GM21786 (cell line): ENCODE measurements at regions not wholly inside any gene's neighbourhood (a gene's known extent, or its start where the extent isn't known, plus 50 kb on each side); places are given as distances from the start of the nearest gene placed in this dataset.

Source experiments
- ATAC-seq: cut with Tn5 transposase; IDR thresholded peaks from one replicate; pipeline ENCODE4 v1.9.1; 2021; ENCODE audit not compliant: unreplicated experiment

GRCh38 chr6:114588726-114589125, 245.9 kb upstream of the HS3ST5 start:
- ATAC-seq: no peak

DNA sequence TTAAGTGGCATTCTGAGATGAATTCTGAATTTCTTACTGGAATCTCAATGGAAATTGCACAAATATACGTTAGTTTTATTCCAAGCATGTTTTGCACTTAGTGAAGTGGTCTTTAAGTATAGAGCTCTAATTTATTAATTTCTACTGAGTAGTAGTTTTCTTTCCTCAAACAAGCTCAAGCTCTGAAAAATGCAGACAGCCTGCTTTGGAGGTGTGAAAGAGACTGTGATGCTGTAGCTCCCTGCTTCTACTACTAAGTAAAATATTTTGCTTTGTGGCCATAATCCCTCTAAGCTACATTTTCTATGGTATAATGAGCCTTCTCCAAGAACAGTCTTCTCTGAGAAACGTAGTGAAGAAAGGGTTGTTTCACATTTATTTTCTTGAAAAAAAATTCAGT, 243.5 kb upstream of the HS3ST5 start:
- ATAC-seq: no peak

- ATAC-seq: no peak
Observed at GRCh38 chr6:114581293-114581692, 238.5 kb upstream of the HS3ST5 start.

GRCh38 chr6:114580882-114581281, 238.1 kb upstream of the HS3ST5 start:
- ATAC-seq: no peak

GRCh38 chr6:114579486-114579885, 236.7 kb upstream of the HS3ST5 start:
- no peak for ATAC-seq

DNA sequence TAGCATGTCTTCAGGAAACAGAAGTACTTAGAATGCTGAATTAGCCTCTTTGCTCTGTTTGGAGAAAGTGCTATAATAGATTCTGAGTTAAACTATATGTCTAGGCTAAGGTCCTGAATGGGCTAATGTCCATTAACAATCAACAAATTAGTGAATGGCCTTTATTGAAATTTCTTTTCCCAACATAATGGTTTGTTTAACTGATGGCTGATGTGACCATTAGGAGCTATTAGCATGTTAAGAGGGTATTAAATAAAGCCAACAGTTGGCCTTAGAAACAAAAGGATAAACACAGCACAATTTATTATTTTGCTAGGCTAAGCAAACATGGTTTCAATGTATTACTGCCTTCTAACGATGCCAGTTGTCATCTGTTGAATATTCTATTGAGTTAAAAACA, 234.3 kb upstream of the HS3ST5 start:
- no peak for ATAC-seq

GRCh38 chr6:114576330-114576729, 233.5 kb upstream of the HS3ST5 start:
- ATAC-seq: no peak

DNA sequence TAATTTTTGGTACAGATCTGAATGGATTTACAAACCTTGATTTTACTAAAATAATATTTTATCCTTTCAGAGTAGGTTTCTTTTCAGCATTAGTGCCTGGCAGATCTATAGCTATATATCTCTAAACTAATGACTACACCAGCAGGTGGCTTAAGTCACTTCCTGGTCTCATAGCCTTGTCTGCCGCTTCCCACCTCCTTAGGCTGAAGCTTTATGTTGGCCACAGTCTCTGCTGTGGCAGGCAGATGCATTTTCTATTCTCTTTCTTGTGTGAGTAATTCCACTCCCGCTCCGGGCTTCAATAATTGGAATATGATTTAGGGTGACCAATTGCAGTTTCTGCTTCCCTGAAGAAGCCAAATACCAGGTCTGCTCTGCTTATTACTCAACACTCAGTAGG, 226.8 kb upstream of the HS3ST5 start:
- no peak for ATAC-seq

DNA sequence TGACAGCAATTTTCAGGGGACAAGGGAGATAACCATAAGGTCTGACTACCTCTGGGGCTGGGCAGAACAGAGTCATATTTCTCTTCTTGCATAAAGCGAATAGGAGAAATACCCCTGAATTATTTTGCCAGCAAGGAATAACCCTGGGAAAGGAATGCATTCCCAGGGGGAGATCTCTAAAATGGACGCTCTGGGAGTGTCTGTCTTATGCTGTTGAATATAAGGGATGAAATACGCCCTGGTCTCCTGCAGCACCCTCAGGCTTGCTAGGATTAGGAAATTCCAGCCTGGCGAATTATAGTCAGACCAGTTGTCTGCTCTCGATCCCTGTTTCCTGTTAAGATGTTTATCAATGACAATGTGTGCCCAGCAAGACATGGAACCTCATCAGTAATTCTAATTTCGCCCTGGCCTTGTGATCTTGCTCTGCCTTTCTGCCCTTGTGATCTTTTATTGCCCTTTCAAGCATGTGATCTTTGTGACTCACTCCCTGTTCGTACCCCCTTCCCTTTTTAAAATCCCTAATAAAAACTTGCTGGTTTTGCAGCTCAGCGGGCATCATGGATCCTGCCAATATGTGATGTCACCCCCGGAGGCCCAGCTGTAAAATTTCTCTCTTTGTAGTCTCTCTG, 221.6 kb upstream of the HS3ST5 start:
- ATAC-seq: no peak

GRCh38 chr6:114559419-114559818, 216.6 kb upstream of the HS3ST5 start:
- no peak for ATAC-seq

DNA sequence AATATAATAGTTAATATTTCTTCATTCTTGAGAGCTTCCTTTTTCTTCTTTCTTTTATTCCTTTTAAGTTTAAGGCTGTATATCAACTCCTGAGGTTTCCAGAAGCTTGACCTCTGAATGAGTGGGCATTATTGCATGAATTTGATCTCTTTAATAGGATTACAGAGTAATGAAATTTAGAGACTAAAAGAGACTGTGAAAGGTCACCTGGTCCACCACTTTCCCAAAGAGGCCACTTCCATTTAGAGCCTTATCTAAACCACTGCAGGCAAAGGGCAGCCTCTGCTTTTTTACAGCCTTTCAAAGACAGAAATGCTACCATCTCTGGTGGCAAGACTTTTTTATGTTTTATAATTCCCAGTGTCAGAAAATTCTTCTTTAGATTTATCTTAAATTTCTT, 215.3 kb upstream of the HS3ST5 start:
- ATAC-seq: no peak

DNA sequence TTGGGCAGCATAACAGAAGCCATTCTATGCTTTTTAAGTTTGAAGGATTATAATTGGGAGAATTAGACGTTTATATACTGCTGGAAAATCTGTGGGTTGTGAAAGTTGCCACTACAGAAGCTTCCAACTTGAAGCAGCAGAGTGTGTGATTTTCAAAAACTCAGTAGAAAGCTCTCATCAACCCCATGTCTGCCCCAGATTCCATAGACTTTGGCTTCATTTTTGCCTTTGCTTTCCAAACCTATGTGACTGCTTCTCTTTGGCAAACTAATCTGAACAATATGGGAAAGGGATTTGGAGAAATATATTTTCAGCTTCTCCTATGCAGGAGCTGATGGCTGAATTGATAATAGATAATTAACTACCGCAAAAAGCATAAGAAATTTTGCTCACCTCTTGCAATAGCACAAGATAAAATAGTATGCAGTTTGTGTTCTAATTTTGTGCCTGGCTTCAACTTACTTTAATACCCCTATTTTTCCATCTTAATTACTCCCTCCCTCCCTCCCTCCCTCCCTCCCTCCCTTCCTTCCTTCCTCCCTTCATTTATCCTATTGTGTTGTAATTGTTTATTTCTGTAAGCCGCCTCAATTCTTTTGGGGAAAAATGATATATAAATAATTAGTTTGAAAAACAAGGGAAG, 214.1 kb upstream of the HS3ST5 start:
- no peak for ATAC-seq

GRCh38 chr6:114550316-114550715, 207.5 kb upstream of the HS3ST5 start:
- ATAC-seq: no peak

- no peak for ATAC-seq
Observed at GRCh38 chr6:114543696-114544095, 200.9 kb upstream of the HS3ST5 start.

- ATAC-seq: no peak
Observed at GRCh38 chr6:114541794-114542193, 199.0 kb upstream of the HS3ST5 start.

GRCh38 chr6:114537977-114538376, 195.2 kb upstream of the HS3ST5 start:
- no peak for ATAC-seq

DNA sequence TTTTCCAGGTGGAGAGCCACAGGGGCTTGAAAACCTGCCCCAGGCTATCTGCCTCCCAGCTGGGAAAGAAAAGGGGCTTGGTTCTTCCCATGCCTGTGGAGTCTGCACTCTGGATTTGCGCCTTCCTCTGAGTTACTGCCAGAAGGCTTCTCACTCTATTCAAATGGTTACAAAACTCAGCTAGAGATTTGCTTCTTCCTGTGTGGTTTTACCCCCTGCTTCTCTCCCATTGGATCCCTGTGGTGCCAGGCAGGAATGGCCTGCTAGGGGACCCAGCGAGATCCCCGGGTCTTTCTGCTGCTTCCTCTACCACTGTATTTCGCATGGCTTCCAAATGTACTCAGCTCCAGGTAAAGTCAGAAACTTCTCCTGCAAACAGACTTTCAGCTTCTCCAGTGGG, 192.0 kb upstream of the HS3ST5 start:
- ATAC-seq: no peak

- no peak for ATAC-seq
Observed at GRCh38 chr6:114524081-114524480, 181.3 kb upstream of the HS3ST5 start.

GRCh38 chr6:114523508-114523907, 180.7 kb upstream of the HS3ST5 start:
- no peak for ATAC-seq

DNA sequence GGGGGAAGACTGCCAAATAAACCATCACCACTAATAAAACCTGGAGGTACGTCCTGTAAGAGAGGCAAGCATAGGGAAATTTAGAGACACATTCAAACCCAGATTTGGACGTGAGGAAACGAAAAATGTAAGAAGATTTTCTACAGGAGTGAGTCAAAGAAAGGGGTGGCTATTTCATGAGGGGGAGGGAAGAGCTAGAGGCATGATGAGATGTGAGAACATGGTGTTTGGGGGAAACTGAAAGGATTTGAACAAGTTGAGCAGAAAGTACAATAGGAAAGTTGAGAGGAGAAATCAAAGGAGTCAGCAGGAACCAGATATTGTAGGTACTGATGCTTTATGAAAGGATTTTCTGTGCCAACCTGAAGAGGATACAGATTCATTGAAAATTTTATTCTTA, 179.1 kb upstream of the HS3ST5 start:
- ATAC-seq: no peak

DNA sequence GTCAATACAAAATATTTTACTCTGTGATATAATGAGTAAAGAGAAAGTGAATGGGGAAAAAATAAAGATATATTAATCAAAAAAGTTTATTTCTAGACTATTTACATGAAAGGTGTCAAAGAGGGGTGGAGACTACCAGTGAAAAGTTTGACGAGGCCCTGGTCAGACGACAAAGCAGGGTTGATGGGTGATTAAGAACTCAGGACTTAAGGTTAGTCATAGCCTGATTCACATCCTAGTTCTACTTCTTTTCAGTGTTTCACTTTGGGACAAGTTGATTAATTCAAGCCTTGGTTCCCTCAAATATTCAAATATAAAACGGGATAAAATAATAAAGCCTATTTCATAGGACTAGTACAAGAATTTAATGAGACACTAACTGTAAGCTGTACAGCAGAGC, 178.2 kb upstream of the HS3ST5 start:
- no peak for ATAC-seq

DNA sequence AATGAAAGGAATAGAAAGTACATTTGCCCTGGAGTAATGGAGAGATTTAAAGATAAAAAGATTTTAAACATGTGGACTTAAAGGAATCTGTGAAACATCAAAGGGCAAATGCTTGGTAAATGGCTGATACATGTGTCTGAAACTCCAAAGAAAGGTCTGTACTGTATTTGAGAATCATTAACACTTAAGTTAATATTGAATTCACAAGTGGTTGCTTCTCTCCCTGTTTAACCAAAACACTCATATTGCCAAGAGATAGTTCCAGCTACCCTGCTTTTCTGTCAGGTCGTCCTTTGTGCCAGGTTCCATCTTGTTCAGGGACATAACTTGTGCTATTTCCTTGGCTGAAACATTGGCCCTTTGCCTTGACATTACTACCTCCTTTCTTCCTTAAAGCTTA, 171.3 kb upstream of the HS3ST5 start:
- no peak for ATAC-seq

- no peak for ATAC-seq
Observed at GRCh38 chr6:114471450-114471849, 128.6 kb upstream of the HS3ST5 start.
